H1 (cell line): ENCODE measurements at regions not wholly inside any gene's neighbourhood (a gene's known extent, or its start where the extent isn't known, plus 50 kb on each side); places are given as distances from the start of the nearest gene placed in this dataset.

ENCODE experiments used
- CREB1 ChIP-seq: IDR thresholded peaks from 2 replicates; pipeline ENCODE4 v1.6.1; 2012; ENCODE audit warnings: inconsistent platforms
- EZH2 ChIP-seq: fragments of 200-600 bp; sonication (generic); IDR thresholded peaks from 2 replicates; pipeline ENCODE4 v1.7.1; 2012; ENCODE audit warnings: low read depth, mild to moderate bottlenecking, moderate library complexity, low read length, inconsistent platforms; ENCODE audit not compliant: severe bottlenecking
- FOSL1 ChIP-seq: IDR thresholded peaks from 2 replicates; pipeline ENCODE4 v1.6.1; 2011; ENCODE audit warnings: mild to moderate bottlenecking, low read depth, low read length, moderate library complexity; ENCODE audit not compliant: insufficient read depth
- MAFK ChIP-seq: IDR thresholded peaks from 2 replicates; pipeline ENCODE4 v1.6.1; 2012; ENCODE audit warnings: low read depth, mild to moderate bottlenecking, improper control_type of control experiment, low read length
- MAX ChIP-seq: IDR thresholded peaks from 2 replicates; pipeline ENCODE4 v1.6.1; 2012; ENCODE audit warnings: inconsistent platforms
- POLR2A ChIP-seq, 2 experiments: IDR thresholded peaks; 1 replicate in 1 of 2; 2 replicates in 1 of 2; pipeline ENCODE4 v1.6.1; 2011; ENCODE audit warnings: low read depth in 2 of 2, low read length in 2 of 2, mild to moderate bottlenecking in 2 of 2; ENCODE audit errors: control extremely low read depth in 1 of 2
- TF ChIP-seq, protein P1 (sequence below), 3 experiments: IDR thresholded peaks; 1 replicate in 2 of 3; 2 replicates in 1 of 3; pipeline versions ENCODE4 v1.5.1 to v1.6.1; 2011; ENCODE audit warnings: low read length in 3 of 3, mild to moderate bottlenecking in 3 of 3, inconsistent platforms in 2 of 3, low read depth in 1 of 3, moderate library complexity in 1 of 3; ENCODE audit not compliant: insufficient read depth in 1 of 3; ENCODE audit errors: control extremely low read depth in 1 of 3

GRCh38 chr13:80530902-80531301 is 190.0 kb upstream of the SPRY2 start:
- TF ChIP-seq CREB1 (no peak), FOSL1 (no peak), EZH2 (no peak), MAX (no peak), MAFK (no peak), POLR2A (IDR thresholded peaks at IDR 0.05; ENCODE audit: control extremely low read depth in 1 of 2, low read depth in 2 of 2, low read length in 2 of 2) (no peak)
- TF ChIP-seq, protein P1, sequence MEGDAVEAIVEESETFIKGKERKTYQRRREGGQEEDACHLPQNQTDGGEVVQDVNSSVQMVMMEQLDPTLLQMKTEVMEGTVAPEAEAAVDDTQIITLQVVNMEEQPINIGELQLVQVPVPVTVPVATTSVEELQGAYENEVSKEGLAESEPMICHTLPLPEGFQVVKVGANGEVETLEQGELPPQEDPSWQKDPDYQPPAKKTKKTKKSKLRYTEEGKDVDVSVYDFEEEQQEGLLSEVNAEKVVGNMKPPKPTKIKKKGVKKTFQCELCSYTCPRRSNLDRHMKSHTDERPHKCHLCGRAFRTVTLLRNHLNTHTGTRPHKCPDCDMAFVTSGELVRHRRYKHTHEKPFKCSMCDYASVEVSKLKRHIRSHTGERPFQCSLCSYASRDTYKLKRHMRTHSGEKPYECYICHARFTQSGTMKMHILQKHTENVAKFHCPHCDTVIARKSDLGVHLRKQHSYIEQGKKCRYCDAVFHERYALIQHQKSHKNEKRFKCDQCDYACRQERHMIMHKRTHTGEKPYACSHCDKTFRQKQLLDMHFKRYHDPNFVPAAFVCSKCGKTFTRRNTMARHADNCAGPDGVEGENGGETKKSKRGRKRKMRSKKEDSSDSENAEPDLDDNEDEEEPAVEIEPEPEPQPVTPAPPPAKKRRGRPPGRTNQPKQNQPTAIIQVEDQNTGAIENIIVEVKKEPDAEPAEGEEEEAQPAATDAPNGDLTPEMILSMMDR (IDR thresholded peaks at IDR 0.05; ENCODE audit: control extremely low read depth in 1 of 3, insufficient read depth in 1 of 3, low read depth in 1 of 3, low read length in 3 of 3), result no peak
